Testis (tissue), 2 donors: ENCODE measurements at regions not wholly inside any gene's neighbourhood (a gene's known extent, or its start where the extent isn't known, plus 50 kb on each side); places are given as distances from the start of the nearest gene placed in this dataset.

Source experiments
- DNase-seq: peaks from one replicate; pipeline ENCODE4 v3.0.0-alpha.2; 2019
- H3K27ac ChIP-seq, 2 donors: fragments of 200-600 bp; sonication (generic); one replicate each; pipeline ENCODE4 v1.5.1; 2019
- H3K27me3 ChIP-seq: fragments of 200-600 bp; sonication (generic); one replicate; pipeline ENCODE4 v1.5.1; 2019
- H3K36me3 ChIP-seq: fragments of 200-600 bp; sonication (generic); one replicate; pipeline ENCODE4 v1.5.1; 2017; ENCODE audit warnings: low read depth; ENCODE audit errors: missing control alignments
- H3K4me1 ChIP-seq: fragments of 200-600 bp; sonication (generic); one replicate; pipeline ENCODE4 v1.5.1; 2019
- H3K4me3 ChIP-seq, 2 donors: fragments of 200-600 bp; sonication (generic); one replicate each; pipeline ENCODE4 v1.5.1; 2017 to 2019
- H3K9me3 ChIP-seq: fragments of 200-600 bp; sonication (generic); one replicate; pipeline ENCODE4 v1.5.1; 2017
- CTCF ChIP-seq, 3 experiments: fragments of 450-650 bp in 2 of 3; fragments of 200-600 bp in 1 of 3; sonication (generic) in 1 of 3; IDR thresholded peaks; one replicate each; pipeline ENCODE4 v1.5.1; 2016 to 2019; ENCODE audit warnings: antibody characterized with exemption in 3 of 3, mild to moderate bottlenecking in 2 of 3, moderate library complexity in 1 of 3
- POLR2A ChIP-seq: fragments of 450-650 bp; IDR thresholded peaks from one replicate; pipeline ENCODE4 v1.6.1; 2017; ENCODE audit warnings: antibody characterized with exemption, mild to moderate bottlenecking, moderate library complexity
- WGBS, 2 donors: methylation state at CpG; one replicate each; pipeline ENCODE4 v1.1.5; 2018; 5-methylcytosine and 5-hydroxymethylcytosine counted together
- intact Hi-C: fragments of 100-400 bp; cut with DNase I; formaldehyde crosslinking; loops from one replicate; pipeline ENCODE4 v1.15.1; 2023; ENCODE audit warnings: low total_unique reads

- no peak for TF ChIP-seq POLR2A
- no peak for TF ChIP-seq CTCF (IDR thresholded peaks at IDR 0.05)
- H3K4me3 ChIP-seq = no peak overlapping the region
- intact Hi-C loops = no loop called here
Observed at GRCh38 chr4:136414981-136415380, 1117.3 kb downstream of the PCDH18 start.

DNA sequence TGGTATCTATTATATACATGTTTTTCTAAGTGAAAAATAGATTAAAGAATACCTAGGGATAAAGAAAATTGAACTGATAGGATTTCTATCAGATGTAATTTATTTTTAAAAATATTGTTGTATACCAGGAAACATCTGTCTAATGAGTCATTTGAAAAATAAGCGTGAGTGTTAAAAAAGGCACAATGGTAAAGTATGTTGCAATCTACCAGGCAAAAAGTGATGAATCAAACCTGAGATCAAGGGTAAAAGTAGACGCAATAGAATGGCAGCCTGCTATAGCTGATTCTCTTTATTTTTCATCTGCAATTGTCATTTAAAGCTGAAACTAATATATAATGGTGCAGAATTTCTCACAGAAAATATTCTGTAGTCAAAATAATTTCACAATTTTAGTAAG is 1119.6 kb downstream of the PCDH18 start:
- WGBS, 2 donors = 85% methylated on average over 2 of the region's 2 CpGs
- Histone ChIP-seq H3K9me3 (no peaks in the 10 kb centered on the region), H3K4me3 (no peak overlapping the region), H3K27me3 (no peaks in the 10 kb centered on the region), H3K27ac (no peak overlapping the region), H3K4me1 (no peaks in the 10 kb centered on the region), H3K36me3 (no peaks in the 10 kb centered on the region)
- intact Hi-C loops = no loop called here
- no peak for TF ChIP-seq POLR2A
- no peak for TF ChIP-seq CTCF (IDR thresholded peaks at IDR 0.05)
- no peak for DNase-seq

More at GRCh38 chr4:136414981-136415380, 1117.3 kb downstream of the PCDH18 start:
- H3K9me3 ChIP-seq = no peaks in the 10 kb centered on the region
- H3K36me3 ChIP-seq = no peaks in the 10 kb centered on the region
- H3K4me1 ChIP-seq = no peaks in the 10 kb centered on the region
- no peak for DNase-seq
- H3K27ac ChIP-seq = no peak overlapping the region
- H3K27me3 ChIP-seq = no peaks in the 10 kb centered on the region

DNA sequence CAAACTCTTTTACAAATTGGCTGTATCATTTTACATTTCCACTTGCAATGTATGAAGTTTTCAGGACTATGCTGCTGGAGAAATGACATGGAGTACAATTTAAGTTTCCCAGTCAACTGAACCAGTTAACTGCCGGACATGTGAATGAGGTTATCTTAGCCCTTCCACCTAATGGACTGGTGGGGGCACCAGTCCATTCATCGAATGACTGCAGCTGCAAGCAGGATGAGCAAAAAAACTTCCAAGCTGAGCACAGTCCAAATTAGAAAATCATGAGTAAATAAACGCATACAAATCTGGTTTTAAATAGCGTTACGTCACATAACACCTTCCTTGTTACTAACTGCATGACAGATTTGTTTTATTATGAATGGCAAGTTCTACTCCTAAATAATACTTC is 1131.5 kb downstream of the PCDH18 start:
- no peak overlapping the region for H3K4me3 ChIP-seq
- H3K27ac ChIP-seq = no peak overlapping the region
- no peaks in the 10 kb centered on the region for H3K9me3 ChIP-seq
- H3K4me1 ChIP-seq = no peaks in the 10 kb centered on the region
- no peak for DNase-seq
- 87 to 90% methylated on average over 5 of the region's 5 CpGs for WGBS, 2 donors
- TF ChIP-seq CTCF (IDR thresholded peaks at IDR 0.05) (no peak), POLR2A (no peak)
- no peaks in the 10 kb centered on the region for H3K36me3 ChIP-seq
- intact Hi-C loops = no loop called here
- H3K27me3 ChIP-seq = no peaks in the 10 kb centered on the region

DNA sequence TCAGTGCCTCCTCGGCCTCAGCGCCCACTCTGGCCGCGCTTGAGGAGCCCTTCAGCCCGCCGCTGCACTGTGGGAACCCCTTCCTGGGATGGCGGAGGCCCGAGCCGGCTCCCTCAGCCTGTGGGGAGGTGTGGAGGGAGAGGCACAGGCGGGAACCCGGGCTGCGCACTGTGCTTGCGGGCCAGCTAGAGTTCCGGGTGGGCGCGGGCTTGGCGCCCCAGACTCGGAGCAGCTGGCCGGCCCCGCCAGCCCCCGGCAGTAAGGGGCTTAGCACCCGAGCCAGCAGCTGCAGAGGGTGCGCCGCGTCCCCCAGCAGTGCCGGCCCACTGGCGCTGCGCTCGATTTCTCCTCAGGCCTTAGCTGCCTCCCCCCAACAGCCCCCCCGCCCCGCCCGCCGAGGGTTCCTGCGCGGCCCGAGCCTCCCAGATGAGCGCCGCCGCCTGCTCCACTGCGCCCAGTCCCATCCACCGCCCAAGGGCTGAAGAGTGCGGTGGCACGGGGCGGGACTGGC is 1137.0 kb downstream of the PCDH18 start:
- peak overlapping the region in 1 of 2 donors; percentile 48 for H3K27ac ChIP-seq
- peak overlapping the region; percentile 44 to 57 for H3K4me3 ChIP-seq
- intact Hi-C loops = no loop called here
- H3K4me1 ChIP-seq = no peaks in the 10 kb centered on the region
- 85% methylated on average over 44 of the region's 44 CpGs; no CpG with 5 or more reads in 1 of the 2 donors for WGBS, 2 donors
- DNase-seq = peak; percentile 32
- H3K27me3 ChIP-seq = no peaks in the 10 kb centered on the region
- TF ChIP-seq CTCF (IDR thresholded peaks at IDR 0.05) (no peak), POLR2A (no peak)
- H3K36me3 ChIP-seq = no peaks in the 10 kb centered on the region
- H3K9me3 ChIP-seq = no peaks in the 10 kb centered on the region

- intact Hi-C loops = no loop called here
- Histone ChIP-seq H3K27ac (no peak overlapping the region), H3K36me3 (no peaks in the 10 kb centered on the region), H3K4me3 (no peak overlapping the region), H3K4me1 (no peaks in the 10 kb centered on the region), H3K27me3 (no peaks in the 10 kb centered on the region), H3K9me3 (no peaks in the 10 kb centered on the region)
- TF ChIP-seq POLR2A = no peak
- no peak for TF ChIP-seq CTCF (IDR thresholded peaks at IDR 0.05)
- DNase-seq = no peak
Observed at GRCh38 chr4:136392576-136392975, 1139.7 kb downstream of the PCDH18 start.
